ENCODE measurements at regions not wholly inside any gene's neighbourhood (a gene's known extent, or its start where the extent isn't known, plus 50 kb on each side); places are given as distances from the start of the nearest gene placed in this dataset.

DNA sequence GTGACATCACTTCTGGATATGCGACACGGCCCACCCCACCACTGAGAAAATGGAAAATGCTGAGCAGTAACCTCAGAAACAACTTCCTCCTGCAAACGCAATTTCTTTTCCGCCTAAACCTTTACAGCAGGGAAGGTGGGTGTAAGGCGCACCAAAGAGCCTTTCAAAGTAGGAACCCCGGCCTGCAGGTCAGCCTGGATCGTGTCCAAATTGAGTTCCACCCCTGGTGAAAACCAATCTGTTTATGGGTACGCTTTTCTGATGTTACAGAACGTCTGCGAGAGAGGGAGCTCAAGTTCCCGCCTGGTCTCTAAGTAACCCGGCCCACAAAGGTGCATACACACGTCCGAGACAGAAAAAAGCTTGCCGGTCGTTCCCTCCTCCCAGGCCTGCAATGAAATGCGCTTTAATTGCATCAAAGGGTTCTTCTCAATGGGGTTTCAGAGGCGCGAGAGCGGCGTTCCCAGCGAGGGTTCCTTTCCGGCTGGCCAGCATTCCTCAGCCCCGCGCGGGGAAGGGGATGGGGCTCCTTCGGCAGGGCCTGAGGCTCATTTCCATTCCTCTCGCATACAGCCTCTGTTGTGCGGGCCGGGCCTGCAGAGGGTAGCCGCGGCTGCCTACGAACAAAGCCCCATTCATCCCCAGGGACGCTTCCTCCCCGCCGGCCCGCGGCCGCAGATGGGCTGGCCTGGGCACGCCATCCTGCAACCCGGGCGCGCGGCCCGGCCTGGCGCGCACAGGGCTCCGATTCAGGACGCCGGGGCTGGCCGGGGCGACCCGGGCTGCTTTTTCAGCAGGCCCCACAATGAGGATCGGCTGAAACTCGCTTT is 138.1 kb downstream of the TMCO5A start:
- peak; percentile 60 to 98 (median 91) for DNase-seq

GRCh38 chr15:38073178-38073946 is 138.9 kb downstream of the TMCO5A start:
- DNase-seq = peak in 8 of 56 donors; percentile 8 to 88 (median 41)

DNA sequence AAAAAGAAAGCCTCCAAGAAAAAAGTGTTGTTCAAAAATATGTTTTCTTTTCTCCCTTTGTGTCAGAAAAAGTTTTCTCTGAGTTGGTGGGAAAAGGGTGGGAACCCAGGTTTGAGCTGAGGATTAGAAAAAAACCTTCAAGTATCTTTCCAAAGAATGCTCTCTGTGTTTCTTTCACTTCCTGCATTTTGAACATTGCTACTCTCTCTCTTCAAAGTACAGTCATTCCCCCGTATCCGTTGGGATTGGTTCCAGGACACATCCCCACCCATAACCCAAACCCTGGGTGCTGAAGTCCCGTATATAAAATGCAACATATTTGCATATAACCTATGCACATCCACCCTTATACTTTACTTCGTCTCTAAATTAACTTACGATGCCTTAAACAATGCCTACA is 139.6 kb downstream of the TMCO5A start:
- DNase-seq = no peak

DNA sequence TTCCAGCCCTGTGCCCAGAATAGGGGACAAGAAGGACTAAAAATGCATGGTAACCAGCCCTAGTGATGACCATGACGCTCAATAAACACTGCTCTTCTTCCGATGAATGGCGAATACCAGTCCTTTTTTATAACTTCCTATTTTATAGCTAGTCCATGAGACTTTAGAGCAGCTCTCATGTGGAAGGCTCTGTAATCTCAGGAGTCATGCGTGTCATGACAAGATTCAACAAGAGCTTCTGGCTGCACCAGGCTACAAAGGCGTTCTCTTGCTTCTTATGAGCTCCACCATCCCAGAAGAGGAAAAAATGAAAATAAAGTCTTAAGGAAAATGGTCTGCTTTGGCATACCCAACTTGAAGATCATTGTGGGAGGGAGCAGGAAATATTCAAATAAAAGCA is 141.0 kb downstream of the TMCO5A start:
- no peak for DNase-seq

- peak in 16 of 56 donors; percentile 8 to 43 (median 22) for DNase-seq
These were observed 142.3 kb downstream of the TMCO5A start for GRCh38 chr15:38076786-38077185.

DNA sequence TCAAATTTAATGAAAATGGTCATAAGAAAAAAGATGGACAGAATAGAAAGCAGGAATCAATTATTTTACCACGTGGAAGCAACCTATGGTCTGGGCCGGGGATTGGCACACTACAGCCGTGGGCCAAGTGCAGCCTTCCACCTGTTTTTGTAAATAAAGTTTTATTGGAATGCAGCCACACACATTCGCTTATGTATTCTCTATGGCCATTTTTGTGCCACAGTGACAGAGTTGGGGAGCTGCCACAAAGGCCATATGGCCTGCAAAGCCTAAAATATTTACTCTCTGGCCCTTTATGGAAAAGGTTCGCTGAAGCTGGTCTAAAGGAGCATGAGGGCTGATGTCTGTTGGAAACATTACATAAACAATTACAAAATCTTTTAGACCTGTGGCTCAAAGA is 144.8 kb downstream of the TMCO5A start:
- DNase-seq = no peak

DNA sequence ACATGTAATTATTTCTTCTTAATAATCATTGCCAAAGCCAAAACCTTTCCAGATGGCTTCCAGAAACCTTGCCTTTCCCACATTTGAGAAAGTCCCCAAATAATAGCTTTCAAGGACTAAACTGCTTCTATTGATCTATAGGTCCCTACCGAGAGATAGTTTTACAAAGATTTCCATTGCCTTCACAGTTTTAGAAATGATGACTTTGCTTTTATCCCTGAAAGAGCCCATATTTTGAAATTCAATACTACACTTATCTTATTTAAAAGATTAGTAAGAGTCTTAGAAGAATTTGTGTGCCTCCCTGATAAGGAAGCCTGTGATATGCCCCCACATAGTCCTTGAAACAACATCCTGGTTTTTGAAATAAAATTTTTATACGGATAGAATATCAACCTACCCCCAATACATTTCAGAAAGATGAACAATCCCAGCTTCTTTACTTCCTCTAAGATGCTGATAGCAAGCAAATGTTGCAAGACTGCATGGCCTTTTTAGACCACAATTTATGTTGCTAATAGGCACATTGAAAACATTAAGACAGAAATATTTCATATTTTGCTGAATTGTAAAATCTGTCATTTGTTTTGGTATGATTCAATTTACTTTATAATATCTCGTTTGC is 146.3 kb downstream of the TMCO5A start:
- DNase-seq = no peak

- no peak for DNase-seq
These were observed 149.8 kb downstream of the TMCO5A start for GRCh38 chr15:38084289-38084688.

- DNase-seq = no peak
These were observed 150.7 kb downstream of the TMCO5A start for GRCh38 chr15:38085114-38085513.

DNA sequence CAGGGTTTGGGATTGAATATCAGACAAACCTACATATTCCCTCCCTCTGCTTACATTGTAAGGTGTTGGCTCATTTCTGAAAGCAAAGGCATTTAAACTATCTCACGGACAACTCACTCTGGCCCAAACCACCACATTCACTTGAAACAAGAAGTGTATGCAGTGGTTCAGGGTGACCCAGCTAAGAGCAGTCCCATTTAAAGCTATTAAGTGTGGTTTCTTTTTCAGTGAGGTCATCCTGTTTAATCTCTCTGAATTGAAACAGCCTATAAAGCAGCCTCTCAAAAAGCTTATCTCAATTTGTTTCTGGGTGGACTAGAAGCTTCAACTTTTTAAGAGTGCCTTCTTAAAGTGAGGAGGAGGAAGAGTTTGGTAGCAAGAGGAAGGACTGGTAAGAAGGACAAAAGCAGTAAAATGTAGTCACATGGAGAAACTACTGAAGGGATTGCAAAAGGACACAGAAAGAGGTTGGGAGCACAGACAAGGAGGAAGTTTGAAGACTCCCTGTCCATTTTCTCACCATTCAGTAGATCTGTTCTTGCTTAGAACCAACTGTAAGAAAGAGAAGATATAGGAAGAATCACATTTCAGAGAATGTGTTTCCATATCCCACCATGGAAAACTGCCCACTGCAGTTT is 151.6 kb downstream of the TMCO5A start:
- no peak for DNase-seq

DNA sequence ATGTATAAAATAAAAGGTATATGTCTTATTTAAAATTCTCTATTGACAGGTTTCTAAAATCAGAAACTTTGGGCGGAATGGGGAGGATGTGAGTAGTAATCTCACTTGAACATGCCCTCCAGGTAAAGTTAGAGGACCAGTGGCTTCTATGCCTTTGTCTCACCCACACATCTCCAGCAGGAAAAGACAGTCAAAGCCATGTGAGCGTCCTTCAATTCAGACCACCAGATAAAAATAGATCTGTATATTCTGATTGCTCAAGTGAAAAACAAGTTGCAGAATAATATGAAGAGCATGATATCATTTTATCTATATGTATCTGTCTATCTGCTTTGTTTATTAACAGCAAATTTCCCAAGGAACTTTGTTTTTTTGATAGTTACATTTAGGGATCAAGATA is 152.2 kb downstream of the TMCO5A start:
- DNase-seq = no peak

GRCh38 chr15:38088971-38089370 is 154.5 kb downstream of the TMCO5A start:
- DNase-seq = no peak

DNA sequence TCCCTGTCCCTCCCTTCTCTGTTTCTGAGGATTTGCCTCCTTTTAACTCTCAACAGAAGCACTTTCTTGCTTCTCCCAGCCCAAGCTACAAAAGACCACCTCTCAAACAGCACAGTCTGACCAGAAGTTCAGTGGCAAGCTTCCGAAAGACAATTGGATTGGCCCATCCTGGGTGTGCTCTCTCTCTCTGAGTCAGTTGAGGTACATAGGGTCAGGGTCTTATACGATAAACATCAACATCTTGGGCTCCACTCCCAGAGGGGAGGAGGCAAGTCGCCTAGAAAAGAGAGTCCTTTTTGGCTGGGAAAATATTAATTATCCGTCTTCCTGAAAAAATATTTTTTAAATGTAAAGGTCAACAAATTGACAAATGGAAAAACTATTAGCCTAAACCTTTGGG is 155.8 kb downstream of the TMCO5A start:
- DNase-seq = no peak

DNA sequence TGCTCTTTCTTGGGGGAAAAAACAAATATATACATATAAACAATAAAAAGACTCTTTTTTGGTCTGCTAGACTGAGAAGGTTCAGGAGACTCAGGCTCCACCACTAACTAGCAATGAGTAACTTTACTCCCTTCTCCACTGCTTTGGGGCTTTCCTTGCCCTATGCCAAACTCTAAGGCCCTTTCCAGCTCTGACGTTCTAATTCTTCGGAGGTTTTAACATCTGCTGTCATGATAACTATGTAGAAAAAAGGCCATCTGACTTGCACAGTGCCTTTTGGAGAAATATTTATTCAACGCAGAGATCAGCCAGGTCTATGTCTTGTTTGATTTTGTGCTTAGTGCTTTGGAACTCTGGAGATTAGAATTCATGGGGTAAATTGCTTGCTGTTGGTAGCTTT is 156.2 kb downstream of the TMCO5A start:
- no peak for DNase-seq

- DNase-seq = no peak
These were observed 156.7 kb downstream of the TMCO5A start for GRCh38 chr15:38091078-38091645.

DNA sequence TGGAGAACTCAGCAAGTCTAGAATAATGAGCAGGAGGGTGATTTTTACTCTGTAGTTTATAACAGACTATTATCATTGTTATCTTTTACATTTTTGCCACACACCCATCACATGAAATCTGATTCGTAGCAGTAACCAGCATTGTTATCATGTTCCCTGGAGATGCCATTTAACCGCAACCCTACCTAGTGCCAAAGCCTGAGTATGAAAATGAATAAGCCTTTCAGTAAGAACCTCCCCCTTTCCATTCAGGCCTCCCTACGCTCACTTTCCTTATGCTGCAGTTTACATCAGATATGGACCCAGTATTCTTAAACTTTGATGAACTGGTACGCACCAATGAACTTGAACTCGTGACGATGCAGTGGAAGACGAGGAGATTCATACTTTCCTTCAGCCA is 158.7 kb upstream of the SPRED1 start:
- no peak for DNase-seq

- no peak for DNase-seq
These were observed 149.7 kb upstream of the SPRED1 start for GRCh38 chr15:38102972-38103371.

DNA sequence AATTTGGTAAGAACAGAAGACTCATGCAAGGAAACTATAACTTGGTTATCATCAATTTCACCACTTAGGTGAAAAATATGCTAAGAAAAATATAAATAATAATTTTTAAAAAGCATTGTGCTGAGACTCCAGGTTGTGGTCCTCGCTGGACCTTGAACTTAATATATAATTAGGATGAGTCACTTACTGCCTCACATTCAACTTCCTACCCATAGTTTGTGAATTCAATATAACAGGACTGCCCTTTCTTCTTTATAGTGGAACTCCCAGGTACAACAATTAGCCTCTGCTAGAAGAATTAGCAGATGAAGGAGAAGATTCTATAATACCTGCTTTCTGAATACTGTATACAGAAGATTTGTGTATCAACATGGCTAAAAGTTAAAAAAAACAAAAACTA is 149.1 kb upstream of the SPRED1 start:
- DNase-seq = no peak

DNA sequence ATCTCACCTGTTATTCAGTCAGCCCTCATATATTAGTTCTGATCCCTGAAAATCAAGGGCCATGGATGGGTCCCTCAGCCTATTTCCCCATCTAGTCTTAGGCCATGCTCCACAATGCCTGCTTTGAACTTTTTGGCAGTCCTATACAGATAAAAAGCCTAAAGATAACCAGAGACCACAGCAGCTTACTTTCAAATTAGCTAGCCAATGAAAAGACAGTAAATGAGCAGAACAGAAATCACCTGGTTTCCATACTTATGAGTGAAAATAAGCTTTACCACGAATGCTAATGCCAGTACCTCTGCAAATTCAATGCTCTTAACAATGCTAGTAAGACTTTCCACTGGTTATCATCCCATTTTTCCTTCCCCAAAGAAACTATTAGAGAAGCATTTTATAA is 141.6 kb upstream of the SPRED1 start:
- no peak for DNase-seq

DNA sequence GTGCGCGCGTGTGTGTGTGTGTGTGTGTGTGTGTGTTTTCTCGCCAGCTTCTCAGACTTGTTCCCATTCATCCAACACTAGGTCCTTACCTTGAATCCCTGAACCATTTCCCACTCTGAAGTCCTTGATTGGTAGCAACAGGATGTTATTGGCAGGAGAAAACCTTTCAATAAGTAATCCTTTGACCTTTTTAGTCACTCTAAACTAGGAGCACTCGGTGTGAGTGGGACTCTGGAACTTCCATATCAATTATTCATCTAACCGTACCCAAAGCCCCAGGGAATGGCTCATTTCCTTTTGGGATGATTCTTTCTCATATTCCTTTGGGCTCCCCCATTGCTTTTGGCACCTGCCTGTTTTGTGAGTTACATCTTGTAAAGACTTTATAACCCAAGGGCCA is 140.2 kb upstream of the SPRED1 start:
- no peak for DNase-seq

- no peak for DNase-seq
These were observed 137.5 kb upstream of the SPRED1 start for GRCh38 chr15:38115121-38115520.

DNA sequence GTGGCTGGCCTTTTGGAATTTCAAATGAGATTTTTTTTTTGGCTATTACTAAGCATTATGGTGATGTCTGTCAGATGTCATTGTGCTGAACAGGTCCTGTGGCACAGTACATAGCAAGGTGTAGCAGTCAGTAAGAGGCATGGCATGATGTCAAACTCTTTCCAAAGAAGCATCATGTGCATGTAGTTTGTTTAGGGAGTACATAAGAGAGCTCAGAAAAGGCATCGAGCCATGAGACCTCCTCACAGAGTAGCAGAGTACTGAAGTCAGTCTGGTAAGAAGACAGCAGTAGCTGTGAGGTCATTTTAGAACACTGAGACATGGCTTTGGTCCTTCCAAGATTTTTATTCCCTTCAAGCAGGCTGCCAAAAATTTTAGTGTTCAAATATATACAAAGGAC is 134.9 kb upstream of the SPRED1 start:
- DNase-seq = no peak
